Testis (tissue), 2 donors: ENCODE measurements at regions not wholly inside any gene's neighbourhood (a gene's known extent, or its start where the extent isn't known, plus 50 kb on each side); places are given as distances from the start of the nearest gene placed in this dataset.
"Not testable (repeated sequence)": the region's sequence is repeated elsewhere in the genome, so short reads cannot be mapped to it uniquely, and the experiment has no call there.

ENCODE experiments used
- DNase-seq: peaks from one replicate; pipeline ENCODE4 v3.0.0-alpha.2; 2019
- H3K27ac ChIP-seq, 2 donors: fragments of 200-600 bp; sonication (generic); one replicate each; pipeline ENCODE4 v1.5.1; 2019
- H3K27me3 ChIP-seq: fragments of 200-600 bp; sonication (generic); one replicate; pipeline ENCODE4 v1.5.1; 2019
- H3K36me3 ChIP-seq: fragments of 200-600 bp; sonication (generic); one replicate; pipeline ENCODE4 v1.5.1; 2017; ENCODE audit warnings: low read depth; ENCODE audit errors: missing control alignments
- H3K4me1 ChIP-seq: fragments of 200-600 bp; sonication (generic); one replicate; pipeline ENCODE4 v1.5.1; 2019
- H3K4me3 ChIP-seq, 2 donors: fragments of 200-600 bp; sonication (generic); one replicate each; pipeline ENCODE4 v1.5.1; 2017 to 2019
- H3K9me3 ChIP-seq: fragments of 200-600 bp; sonication (generic); one replicate; pipeline ENCODE4 v1.5.1; 2017
- POLR2A ChIP-seq: fragments of 450-650 bp; IDR thresholded peaks from one replicate; pipeline ENCODE4 v1.6.1; 2017; ENCODE audit warnings: antibody characterized with exemption, mild to moderate bottlenecking, moderate library complexity
- WGBS, 2 donors: methylation state at CpG; one replicate each; pipeline ENCODE4 v1.1.5; 2018; 5-methylcytosine and 5-hydroxymethylcytosine counted together
- intact Hi-C: fragments of 100-400 bp; cut with DNase I; formaldehyde crosslinking; loops from one replicate; pipeline ENCODE4 v1.15.1; 2023; ENCODE audit warnings: low total_unique reads
- TF ChIP-seq, protein P1 (sequence below), 3 experiments: fragments of 450-650 bp in 2 of 3; fragments of 200-600 bp in 1 of 3; sonication (generic) in 1 of 3; IDR thresholded peaks; one replicate each; pipeline ENCODE4 v1.5.1; 2016 to 2019; ENCODE audit warnings: antibody characterized with exemption in 3 of 3, mild to moderate bottlenecking in 2 of 3, moderate library complexity in 1 of 3

DNA sequence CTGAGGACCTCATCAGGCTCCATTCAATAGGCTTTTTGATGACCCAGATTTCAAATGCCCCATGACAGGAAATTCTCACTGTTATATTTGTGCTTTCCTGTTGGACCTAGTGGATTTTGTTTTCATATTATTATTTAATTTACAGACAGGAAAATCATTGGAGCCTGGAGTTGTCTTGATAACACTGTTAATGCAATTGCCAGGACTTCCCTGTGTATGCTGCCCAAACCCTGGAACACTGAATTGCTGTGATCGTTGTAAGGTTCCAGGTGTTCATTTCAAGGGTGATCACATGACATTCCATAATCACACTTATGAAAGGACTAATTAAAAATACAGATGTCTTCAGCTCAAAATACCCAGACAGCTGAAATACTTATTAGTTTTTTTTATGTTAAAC, 783.2 kb downstream of the DHX35 start:
- 59 to 70% methylated on average over 1 of the region's 1 CpG for WGBS, 2 donors
- Histone ChIP-seq H3K9me3 (no peaks in the 10 kb centered on the region), H3K27ac (no peak overlapping the region), H3K4me3 (no peak overlapping the region), H3K36me3 (no peaks in the 10 kb centered on the region), H3K27me3 (no peaks in the 10 kb centered on the region), H3K4me1 (no peaks in the 10 kb centered on the region)
- TF ChIP-seq POLR2A, result no peak
- TF ChIP-seq, protein P1, sequence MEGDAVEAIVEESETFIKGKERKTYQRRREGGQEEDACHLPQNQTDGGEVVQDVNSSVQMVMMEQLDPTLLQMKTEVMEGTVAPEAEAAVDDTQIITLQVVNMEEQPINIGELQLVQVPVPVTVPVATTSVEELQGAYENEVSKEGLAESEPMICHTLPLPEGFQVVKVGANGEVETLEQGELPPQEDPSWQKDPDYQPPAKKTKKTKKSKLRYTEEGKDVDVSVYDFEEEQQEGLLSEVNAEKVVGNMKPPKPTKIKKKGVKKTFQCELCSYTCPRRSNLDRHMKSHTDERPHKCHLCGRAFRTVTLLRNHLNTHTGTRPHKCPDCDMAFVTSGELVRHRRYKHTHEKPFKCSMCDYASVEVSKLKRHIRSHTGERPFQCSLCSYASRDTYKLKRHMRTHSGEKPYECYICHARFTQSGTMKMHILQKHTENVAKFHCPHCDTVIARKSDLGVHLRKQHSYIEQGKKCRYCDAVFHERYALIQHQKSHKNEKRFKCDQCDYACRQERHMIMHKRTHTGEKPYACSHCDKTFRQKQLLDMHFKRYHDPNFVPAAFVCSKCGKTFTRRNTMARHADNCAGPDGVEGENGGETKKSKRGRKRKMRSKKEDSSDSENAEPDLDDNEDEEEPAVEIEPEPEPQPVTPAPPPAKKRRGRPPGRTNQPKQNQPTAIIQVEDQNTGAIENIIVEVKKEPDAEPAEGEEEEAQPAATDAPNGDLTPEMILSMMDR (IDR thresholded peaks at IDR 0.05), result no peak
- no peak for DNase-seq
- intact Hi-C loops, result no loop called here

DNA sequence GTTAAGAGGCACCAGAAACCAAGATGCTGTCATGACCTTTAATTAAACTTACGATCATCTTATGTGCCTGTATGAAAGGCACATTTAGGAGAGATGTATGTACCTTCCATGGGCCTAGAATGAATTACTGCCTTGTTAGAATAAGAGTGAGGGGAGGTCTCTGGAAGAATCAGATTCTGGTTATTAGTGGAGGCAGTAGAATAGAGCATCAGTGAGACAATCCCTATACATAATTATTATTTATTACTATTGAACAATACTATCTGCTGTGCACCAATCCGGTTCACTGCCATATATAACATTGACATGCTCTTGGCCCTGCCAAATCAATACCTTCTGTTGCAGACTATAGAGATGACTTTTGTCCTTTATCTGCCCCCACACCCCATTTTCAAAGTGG, 776.5 kb downstream of the DHX35 start:
- Histone ChIP-seq H3K27ac (no peak overlapping the region), H3K9me3 (no peaks in the 10 kb centered on the region), H3K4me1 (no peaks in the 10 kb centered on the region), H3K36me3 (no peaks in the 10 kb centered on the region), H3K4me3 (no peak overlapping the region), H3K27me3 (no peaks in the 10 kb centered on the region)
- TF ChIP-seq, protein P1 (IDR thresholded peaks at IDR 0.05), result no peak
- no peak for TF ChIP-seq POLR2A
- no peak for DNase-seq
- WGBS, 2 donors, result 90 to 96% methylated on average over 2 of the region's 2 CpGs
- intact Hi-C loops, result no loop called here

- no peak for TF ChIP-seq POLR2A
- TF ChIP-seq, protein P1 (IDR thresholded peaks at IDR 0.05), result no peak
- intact Hi-C loops, result no loop called here
- 79 to 81% methylated on average over 6 of the region's 6 CpGs for WGBS, 2 donors
These were observed 774.5 kb downstream of the DHX35 start for GRCh38 chr20:39736434-39737327.

GRCh38 chr20:39725513-39725912, 763.4 kb downstream of the DHX35 start:
- H3K27ac ChIP-seq, DNase-seq, H3K27me3 ChIP-seq, H3K4me1 ChIP-seq, H3K36me3 ChIP-seq, intact Hi-C loops, H3K4me3 ChIP-seq, H3K9me3 ChIP-seq: not testable (repeated sequence)
- WGBS, 2 donors, result 92 to 94% methylated on average over 6 of the region's 6 CpGs

More at GRCh38 chr20:39736434-39737327, 774.5 kb downstream of the DHX35 start:
- Histone ChIP-seq H3K27ac (no peak overlapping the region), H3K27me3 (no peaks in the 10 kb centered on the region), H3K36me3 (no peaks in the 10 kb centered on the region), H3K4me3 (no peak overlapping the region), H3K9me3 (no peaks in the 10 kb centered on the region), H3K4me1 (no peaks in the 10 kb centered on the region)
- DNase-seq, result no peak

DNA sequence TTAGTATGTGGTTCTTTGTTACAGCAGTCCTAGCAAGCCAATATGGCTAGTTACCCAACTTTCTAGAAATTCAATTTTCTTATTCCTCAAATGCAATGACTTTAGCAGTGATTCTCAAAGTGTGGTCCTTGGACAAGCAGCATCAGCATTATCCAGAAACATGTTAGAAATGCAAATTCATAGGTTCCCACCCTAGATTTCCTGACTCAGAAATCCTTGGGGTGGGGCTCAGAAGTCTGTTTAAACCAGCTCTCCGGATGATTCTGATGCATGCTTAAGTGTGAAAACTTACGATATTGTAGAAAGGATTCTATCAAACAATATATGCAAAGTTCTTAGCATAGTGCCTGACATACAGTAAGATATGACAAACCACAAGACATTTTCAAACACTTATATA, 757.1 kb downstream of the DHX35 start:
- TF ChIP-seq POLR2A, result no peak
- TF ChIP-seq, protein P1 (IDR thresholded peaks at IDR 0.05), result no peak
- H3K4me3 ChIP-seq, result no peak overlapping the region
- H3K36me3 ChIP-seq, result no peaks in the 10 kb centered on the region
- intact Hi-C loops, result no loop called here
- WGBS, 2 donors, result 91 to 99% methylated on average over 2 of the region's 2 CpGs
- no peaks in the 10 kb centered on the region for H3K4me1 ChIP-seq
- H3K27ac ChIP-seq, result no peak overlapping the region
- H3K27me3 ChIP-seq, result no peaks in the 10 kb centered on the region
- no peak for DNase-seq
- no peaks in the 10 kb centered on the region for H3K9me3 ChIP-seq
